Stimulated activated CD4-positive, alpha-beta T cell treated with anti-CD3 and anti-CD28 coated beads, Interleukin-4, amount 100 ng/mL, for 4 hours (primary cell): ENCODE measurements at regions not wholly inside any gene's neighbourhood (a gene's known extent, or its start where the extent isn't known, plus 50 kb on each side); places are given as distances from the start of the nearest gene placed in this dataset.

ENCODE experiments used
- DNase-seq, 2 experiments: peaks; one replicate each; pipeline ENCODE4 v3.0.0-alpha.2; 2020

GRCh38 chr2:220513573-220514288 lies 886.3 kb downstream of the SLC4A3 start:
- DNase-seq, result no peak

GRCh38 chr2:220521551-220521950 lies 894.1 kb downstream of the SLC4A3 start:
- no peak for DNase-seq

- DNase-seq, result no peak
Measured at GRCh38 chr2:220528180-220528675, 900.8 kb downstream of the SLC4A3 start.

- DNase-seq, result no peak
Measured at GRCh38 chr2:220531216-220531615, 903.8 kb downstream of the SLC4A3 start.

GRCh38 chr2:220533485-220533884 lies 906.1 kb downstream of the SLC4A3 start:
- no peak for DNase-seq

GRCh38 chr2:220539481-220539880 lies 912.1 kb downstream of the SLC4A3 start:
- no peak for DNase-seq

GRCh38 chr2:220544049-220544448 lies 916.6 kb downstream of the SLC4A3 start:
- DNase-seq, result no peak

- no peak for DNase-seq
Measured at GRCh38 chr2:220550995-220551700, 923.7 kb downstream of the SLC4A3 start.

GRCh38 chr2:220552790-220553535 lies 925.5 kb downstream of the SLC4A3 start:
- no peak for DNase-seq

GRCh38 chr2:220555961-220556630 lies 928.7 kb downstream of the SLC4A3 start:
- no peak for DNase-seq

- no peak for DNase-seq
Measured at GRCh38 chr2:220556658-220557057, 929.2 kb downstream of the SLC4A3 start.

- no peak for DNase-seq
Measured at GRCh38 chr2:220560192-220560591, 932.8 kb downstream of the SLC4A3 start.

GRCh38 chr2:220562375-220563140 lies 935.1 kb downstream of the SLC4A3 start:
- DNase-seq, result no peak

- DNase-seq, result no peak
Measured at GRCh38 chr2:220568296-220568695, 940.9 kb downstream of the SLC4A3 start.

GRCh38 chr2:220569112-220569897 lies 941.9 kb downstream of the SLC4A3 start:
- no peak for DNase-seq

GRCh38 chr2:220572385-220572784 lies 945.0 kb downstream of the SLC4A3 start:
- DNase-seq, result no peak

- no peak for DNase-seq
Measured at GRCh38 chr2:220574038-220574437, 946.6 kb downstream of the SLC4A3 start.

GRCh38 chr2:220575963-220576362 lies 948.5 kb downstream of the SLC4A3 start:
- DNase-seq, result no peak

GRCh38 chr2:220579452-220579851 lies 952.0 kb downstream of the SLC4A3 start:
- no peak for DNase-seq

- DNase-seq, result no peak
Measured at GRCh38 chr2:220580113-220580512, 952.7 kb downstream of the SLC4A3 start.

GRCh38 chr2:220583725-220584124 lies 956.3 kb downstream of the SLC4A3 start:
- no peak for DNase-seq
